Activated B cell treated with CpG ODN at 0.5 μM for 24 hours (primary cell): ENCODE measurements at regions not wholly inside any gene's neighbourhood (a gene's known extent, or its start where the extent isn't known, plus 50 kb on each side); places are given as distances from the start of the nearest gene placed in this dataset.

Experiments
- ATAC-seq: fragments of 200-7000 bp; cut with Tn5 transposase; one replicate; pipeline ENCODE4 v1.10.0; 2021; ENCODE audit warnings: low read depth, mild to moderate bottlenecking, moderate library complexity
- CTCF ChIA-PET: fragments of 350-600 bp; sonication (Branson Sonifier 250); formaldehyde crosslinking; loops from one replicate; lab custom pipeline; 2021; ENCODE audit warnings: antibody characterized with exemption; lab: Charles Lee
- POLR2A ChIA-PET: fragments of 350-600 bp; sonication (Branson Sonifier 250); formaldehyde crosslinking; loops from one replicate; lab custom pipeline; 2021; ENCODE audit warnings: antibody characterized with exemption; lab: Charles Lee
- DNase-seq: peaks from one replicate; pipeline ENCODE4 v3.0.0; 2022
- H3K27ac Mint-ChIP-seq: one replicate; pipeline ENCODE4 v1.8.0; 2020; ENCODE audit warnings: mixed read lengths
- H3K27me3 Mint-ChIP-seq: one replicate; pipeline ENCODE4 v1.8.0; 2021; ENCODE audit warnings: mixed read lengths
- H3K36me3 Mint-ChIP-seq: one replicate; pipeline ENCODE4 v1.8.0; 2021; ENCODE audit warnings: low read depth, mixed read lengths
- H3K4me1 Mint-ChIP-seq: one replicate; pipeline ENCODE4 v1.8.0; 2021; ENCODE audit warnings: mixed read lengths
- H3K4me3 Mint-ChIP-seq: one replicate; pipeline ENCODE4 v1.8.0; 2020; ENCODE audit warnings: mild to moderate bottlenecking, mixed read lengths
- H3K9me3 Mint-ChIP-seq: one replicate; pipeline ENCODE4 v1.8.0; 2020; ENCODE audit warnings: mixed read lengths
- intact Hi-C: fragments of 100-400 bp; cut with micrococcal nuclease; formaldehyde crosslinking; loops from one replicate; pipeline ENCODE4 v1.15.1; 2024
- TF ChIP-seq, protein P1 (sequence below): fragments of 200-600 bp; IDR thresholded peaks from one replicate; pipeline ENCODE4 v1.8.0; 2022; ENCODE audit warnings: antibody characterized with exemption, mild to moderate bottlenecking

- H3K4me3 Mint-ChIP-seq = no peak overlapping the region
- TF ChIP-seq, protein P1, sequence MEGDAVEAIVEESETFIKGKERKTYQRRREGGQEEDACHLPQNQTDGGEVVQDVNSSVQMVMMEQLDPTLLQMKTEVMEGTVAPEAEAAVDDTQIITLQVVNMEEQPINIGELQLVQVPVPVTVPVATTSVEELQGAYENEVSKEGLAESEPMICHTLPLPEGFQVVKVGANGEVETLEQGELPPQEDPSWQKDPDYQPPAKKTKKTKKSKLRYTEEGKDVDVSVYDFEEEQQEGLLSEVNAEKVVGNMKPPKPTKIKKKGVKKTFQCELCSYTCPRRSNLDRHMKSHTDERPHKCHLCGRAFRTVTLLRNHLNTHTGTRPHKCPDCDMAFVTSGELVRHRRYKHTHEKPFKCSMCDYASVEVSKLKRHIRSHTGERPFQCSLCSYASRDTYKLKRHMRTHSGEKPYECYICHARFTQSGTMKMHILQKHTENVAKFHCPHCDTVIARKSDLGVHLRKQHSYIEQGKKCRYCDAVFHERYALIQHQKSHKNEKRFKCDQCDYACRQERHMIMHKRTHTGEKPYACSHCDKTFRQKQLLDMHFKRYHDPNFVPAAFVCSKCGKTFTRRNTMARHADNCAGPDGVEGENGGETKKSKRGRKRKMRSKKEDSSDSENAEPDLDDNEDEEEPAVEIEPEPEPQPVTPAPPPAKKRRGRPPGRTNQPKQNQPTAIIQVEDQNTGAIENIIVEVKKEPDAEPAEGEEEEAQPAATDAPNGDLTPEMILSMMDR = no peak
- ATAC-seq (no peak), DNase-seq (no peak)
- H3K27ac Mint-ChIP-seq = peak overlapping the region; percentile 78
- POLR2A ChIA-PET = interaction anchor here (0.8 to 2.2 kb wide), 5 partner anchors 10 to 105 kb away, joined by 3 to 7 read pairs (median 5); partner anchors contain the start of gene BMP2K
- H3K4me1 Mint-ChIP-seq = peaks cover 64% of the 10 kb centered on the region
- no peaks in the 10 kb centered on the region for H3K36me3 Mint-ChIP-seq
- CTCF ChIA-PET = no interaction called here
- intact Hi-C loops = loop anchor here (2.0 to 5.0 kb wide), 4 partner anchors 13 to 77 kb away; no protein-coding TSS in a partner anchor
- H3K9me3 Mint-ChIP-seq = peaks cover 3% of the 10 kb centered on the region
- H3K27me3 Mint-ChIP-seq = no peaks in the 10 kb centered on the region
Observed at GRCh38 chr4:78671903-78672815, 104.0 kb upstream of the BMP2K start.

GRCh38 chr4:78673337-78673736 lies 102.8 kb upstream of the BMP2K start:
- Mint-ChIP-seq H3K9me3 (peaks cover 3% of the 10 kb centered on the region), H3K27ac (peak overlapping the region; percentile 78), H3K4me1 (peaks cover 52% of the 10 kb centered on the region), H3K36me3 (no peaks in the 10 kb centered on the region), H3K4me3 (peak overlapping the region; percentile 53), H3K27me3 (no peaks in the 10 kb centered on the region)
- POLR2A ChIA-PET = interaction anchor here (0.9 to 1.6 kb wide), 3 partner anchors 18 to 103 kb away, joined by 4 to 5 read pairs (median 4); partner anchors contain the start of gene BMP2K
- intact Hi-C loops = loop anchor here (2.0 to 5.0 kb wide), 4 partner anchors 15 to 75 kb away; no protein-coding TSS in a partner anchor
- ATAC-seq = peak; percentile 76
- CTCF ChIA-PET = no interaction called here
- TF ChIP-seq, protein P1 = no peak
- no peak for DNase-seq

- DNase-seq (no peak), ATAC-seq (no peak)
- no peak overlapping the region for H3K4me3 Mint-ChIP-seq
- intact Hi-C loops = no loop called here
- peaks cover 38% of the 10 kb centered on the region for H3K4me1 Mint-ChIP-seq
- ChIA-PET POLR2A (no interaction called here), CTCF (no interaction called here)
- H3K27me3 Mint-ChIP-seq = no peaks in the 10 kb centered on the region
- TF ChIP-seq, protein P1 = no peak
- peak overlapping the region; percentile 7 for H3K27ac Mint-ChIP-seq
- peaks cover 3% of the 10 kb centered on the region for H3K9me3 Mint-ChIP-seq
- H3K36me3 Mint-ChIP-seq = no peaks in the 10 kb centered on the region
Observed at GRCh38 chr4:78675325-78675724, 100.8 kb upstream of the BMP2K start.

DNA sequence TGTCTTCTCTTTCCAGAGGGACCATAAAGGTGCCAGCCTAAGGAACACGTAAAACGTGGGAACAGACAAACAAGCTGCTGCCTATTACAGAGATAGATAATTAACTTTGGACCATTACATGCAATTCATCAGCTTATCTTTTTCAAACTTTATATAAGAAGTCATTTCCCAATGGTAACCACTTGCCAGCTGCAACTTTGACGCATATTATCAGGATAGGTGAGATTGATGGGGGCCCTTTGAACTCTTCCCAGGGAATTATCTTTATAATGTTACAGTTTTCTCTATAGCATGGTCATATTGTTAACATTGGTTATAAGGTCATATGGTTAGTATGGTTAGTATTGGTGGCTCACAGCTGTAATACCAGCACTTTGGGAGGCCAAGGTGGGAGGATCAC lies 94.1 kb upstream of the BMP2K start:
- ChIA-PET CTCF (interaction anchor here (1.0 kb wide), 1 partner anchor 69 kb away, joined by 3 read pairs; no protein-coding TSS in a partner anchor), POLR2A (no interaction called here)
- no peak overlapping the region for H3K27ac Mint-ChIP-seq
- no peaks in the 10 kb centered on the region for H3K4me1 Mint-ChIP-seq
- H3K36me3 Mint-ChIP-seq = no peaks in the 10 kb centered on the region
- intact Hi-C loops = no loop called here
- no peaks in the 10 kb centered on the region for H3K9me3 Mint-ChIP-seq
- no peak overlapping the region for H3K4me3 Mint-ChIP-seq
- DNase-seq (no peak), ATAC-seq (no peak)
- no peaks in the 10 kb centered on the region for H3K27me3 Mint-ChIP-seq
- TF ChIP-seq, protein P1 = no peak

GRCh38 chr4:78683352-78683751 lies 92.8 kb upstream of the BMP2K start:
- TF ChIP-seq, protein P1 = no peak
- Mint-ChIP-seq H3K9me3 (no peaks in the 10 kb centered on the region), H3K36me3 (no peaks in the 10 kb centered on the region), H3K27me3 (no peaks in the 10 kb centered on the region), H3K4me1 (no peaks in the 10 kb centered on the region), H3K4me3 (no peak overlapping the region), H3K27ac (no peak overlapping the region)
- intact Hi-C loops = no loop called here
- ATAC-seq (no peak), DNase-seq (no peak)
- CTCF ChIA-PET = no interaction called here
- POLR2A ChIA-PET = interaction anchor here (1.0 to 1.1 kb wide), 2 partner anchors 14 to 94 kb away, joined by 3 read pairs; no protein-coding TSS in a partner anchor
